Mammary epithelial cell (primary cell): ENCODE measurements at regions not wholly inside any gene's neighbourhood (a gene's known extent, or its start where the extent isn't known, plus 50 kb on each side); places are given as distances from the start of the nearest gene placed in this dataset.
"Not testable (repeated sequence)": the region's sequence is repeated elsewhere in the genome, so short reads cannot be mapped to it uniquely, and the experiment has no call there.

Experiments
- EZH2 ChIP-seq: IDR thresholded peaks from 2 replicates; pipeline ENCODE4 v1.6.1; 2012; ENCODE audit warnings: low read length, inconsistent platforms, borderline replicate concordance
- TF ChIP-seq, protein P1 (sequence below), 2 donors: IDR thresholded peaks in 1 of 2; conservative IDR thresholded peaks in 1 of 2; 2 replicates each; pipeline ENCODE4 v1.5.1; 2011 to 2012; ENCODE audit warnings: inconsistent platforms in 2 of 2, low read length in 2 of 2, mild to moderate bottlenecking in 2 of 2, control low read depth in 1 of 2, low read depth in 1 of 2; ENCODE audit not compliant: insufficient read depth in 1 of 2; ENCODE audit errors: extremely low read depth in 1 of 2

DNA sequence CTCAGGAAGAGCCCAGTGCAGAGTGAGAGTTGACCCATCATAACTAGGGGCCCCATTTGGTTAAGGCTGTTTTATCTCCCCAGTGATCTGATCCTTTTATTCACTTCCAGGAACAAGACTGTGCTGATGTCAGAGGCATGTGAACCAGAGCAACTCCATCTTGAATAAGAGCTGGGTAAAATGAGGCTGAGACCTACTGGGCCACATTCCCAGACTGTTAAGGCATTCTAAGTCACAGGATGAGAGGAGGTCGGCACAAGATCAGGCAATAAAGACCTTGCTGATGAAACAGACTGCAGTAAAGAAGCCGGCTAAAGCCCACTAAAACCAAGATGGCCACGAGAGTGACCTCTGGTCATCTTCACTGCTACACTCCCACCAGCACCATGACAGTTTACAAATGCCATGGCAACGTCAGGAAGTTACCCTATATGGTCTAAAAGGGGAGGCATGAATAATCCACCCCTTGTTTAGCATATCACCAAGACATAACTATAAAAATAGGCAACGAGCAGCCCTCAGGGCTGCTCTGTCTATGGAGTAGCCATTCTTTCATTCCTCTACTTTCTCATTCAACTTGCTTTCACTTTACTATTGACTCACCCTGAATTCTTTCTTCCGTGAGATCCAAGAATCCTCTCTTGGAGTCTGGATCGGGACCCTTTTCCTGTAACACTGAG lies 55.3 kb upstream of the CHST15 start:
- TF ChIP-seq, protein P1, sequence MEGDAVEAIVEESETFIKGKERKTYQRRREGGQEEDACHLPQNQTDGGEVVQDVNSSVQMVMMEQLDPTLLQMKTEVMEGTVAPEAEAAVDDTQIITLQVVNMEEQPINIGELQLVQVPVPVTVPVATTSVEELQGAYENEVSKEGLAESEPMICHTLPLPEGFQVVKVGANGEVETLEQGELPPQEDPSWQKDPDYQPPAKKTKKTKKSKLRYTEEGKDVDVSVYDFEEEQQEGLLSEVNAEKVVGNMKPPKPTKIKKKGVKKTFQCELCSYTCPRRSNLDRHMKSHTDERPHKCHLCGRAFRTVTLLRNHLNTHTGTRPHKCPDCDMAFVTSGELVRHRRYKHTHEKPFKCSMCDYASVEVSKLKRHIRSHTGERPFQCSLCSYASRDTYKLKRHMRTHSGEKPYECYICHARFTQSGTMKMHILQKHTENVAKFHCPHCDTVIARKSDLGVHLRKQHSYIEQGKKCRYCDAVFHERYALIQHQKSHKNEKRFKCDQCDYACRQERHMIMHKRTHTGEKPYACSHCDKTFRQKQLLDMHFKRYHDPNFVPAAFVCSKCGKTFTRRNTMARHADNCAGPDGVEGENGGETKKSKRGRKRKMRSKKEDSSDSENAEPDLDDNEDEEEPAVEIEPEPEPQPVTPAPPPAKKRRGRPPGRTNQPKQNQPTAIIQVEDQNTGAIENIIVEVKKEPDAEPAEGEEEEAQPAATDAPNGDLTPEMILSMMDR (conservative IDR thresholded peaks at IDR 0.05 in 1 of 2, IDR thresholded peaks at IDR 0.05 in 1 of 2; ENCODE audit: extremely low read depth in 1 of 2, insufficient read depth in 1 of 2, low read depth in 1 of 2, low read length in 2 of 2) = not testable (repeated sequence)
- not testable (repeated sequence) for TF ChIP-seq EZH2
